Neural cell (in vitro differentiated cells): ENCODE measurements at regions not wholly inside any gene's neighbourhood (a gene's known extent, or its start where the extent isn't known, plus 50 kb on each side); places are given as distances from the start of the nearest gene placed in this dataset.

ENCODE experiments used
- CTCF ChIP-seq: fragments of 450-650 bp; IDR thresholded peaks from 2 replicates; pipeline ENCODE4 v1.5.1; 2014; ENCODE audit warnings: antibody characterized with exemption, mild to moderate bottlenecking, moderate library complexity; ENCODE audit not compliant: poor library complexity, severe bottlenecking
- EP300 ChIP-seq: fragments of 450-650 bp; conservative IDR thresholded peaks from 2 replicates; pipeline ENCODE4 v1.6.1; 2014; ENCODE audit warnings: antibody characterized with exemption, mild to moderate bottlenecking, moderate library complexity; ENCODE audit not compliant: poor library complexity, severe bottlenecking
- EZH2 ChIP-seq: fragments of 200-600, 300-800 bp; shearing (Covaris generic), sonication (generic); IDR thresholded peaks from 2 replicates; pipeline ENCODE4 v1.6.1; 2014; ENCODE audit warnings: antibody characterized with exemption, low read length, borderline replicate concordance, mild to moderate bottlenecking; ENCODE audit not compliant: insufficient read depth, poor library complexity, severe bottlenecking
- POLR2AphosphoS5 ChIP-seq: IDR thresholded peaks from 2 replicates; pipeline ENCODE4 v1.6.1; 2012
- RAD21 ChIP-seq: fragments of 450-650 bp; conservative IDR thresholded peaks from 2 replicates; pipeline ENCODE4 v1.6.1; 2014; ENCODE audit warnings: antibody characterized with exemption, mild to moderate bottlenecking, moderate library complexity
- TAF1 ChIP-seq: IDR thresholded peaks from 2 replicates; pipeline ENCODE4 v1.6.1; 2012; ENCODE audit warnings: low read depth
- TF ChIP-seq, protein P1 (sequence below): IDR thresholded peaks from 2 replicates; pipeline ENCODE4 v1.6.1; 2012; ENCODE audit warnings: borderline replicate concordance

GRCh38 chr7:79624336-79624735 lies 170.9 kb upstream of the MAGI2 start:
- no peak for TF ChIP-seq EZH2
- no peak for TF ChIP-seq CTCF
- no peak for TF ChIP-seq EP300
- no peak for TF ChIP-seq POLR2AphosphoS5
- TF ChIP-seq TAF1: no peak
- TF ChIP-seq, protein P1, sequence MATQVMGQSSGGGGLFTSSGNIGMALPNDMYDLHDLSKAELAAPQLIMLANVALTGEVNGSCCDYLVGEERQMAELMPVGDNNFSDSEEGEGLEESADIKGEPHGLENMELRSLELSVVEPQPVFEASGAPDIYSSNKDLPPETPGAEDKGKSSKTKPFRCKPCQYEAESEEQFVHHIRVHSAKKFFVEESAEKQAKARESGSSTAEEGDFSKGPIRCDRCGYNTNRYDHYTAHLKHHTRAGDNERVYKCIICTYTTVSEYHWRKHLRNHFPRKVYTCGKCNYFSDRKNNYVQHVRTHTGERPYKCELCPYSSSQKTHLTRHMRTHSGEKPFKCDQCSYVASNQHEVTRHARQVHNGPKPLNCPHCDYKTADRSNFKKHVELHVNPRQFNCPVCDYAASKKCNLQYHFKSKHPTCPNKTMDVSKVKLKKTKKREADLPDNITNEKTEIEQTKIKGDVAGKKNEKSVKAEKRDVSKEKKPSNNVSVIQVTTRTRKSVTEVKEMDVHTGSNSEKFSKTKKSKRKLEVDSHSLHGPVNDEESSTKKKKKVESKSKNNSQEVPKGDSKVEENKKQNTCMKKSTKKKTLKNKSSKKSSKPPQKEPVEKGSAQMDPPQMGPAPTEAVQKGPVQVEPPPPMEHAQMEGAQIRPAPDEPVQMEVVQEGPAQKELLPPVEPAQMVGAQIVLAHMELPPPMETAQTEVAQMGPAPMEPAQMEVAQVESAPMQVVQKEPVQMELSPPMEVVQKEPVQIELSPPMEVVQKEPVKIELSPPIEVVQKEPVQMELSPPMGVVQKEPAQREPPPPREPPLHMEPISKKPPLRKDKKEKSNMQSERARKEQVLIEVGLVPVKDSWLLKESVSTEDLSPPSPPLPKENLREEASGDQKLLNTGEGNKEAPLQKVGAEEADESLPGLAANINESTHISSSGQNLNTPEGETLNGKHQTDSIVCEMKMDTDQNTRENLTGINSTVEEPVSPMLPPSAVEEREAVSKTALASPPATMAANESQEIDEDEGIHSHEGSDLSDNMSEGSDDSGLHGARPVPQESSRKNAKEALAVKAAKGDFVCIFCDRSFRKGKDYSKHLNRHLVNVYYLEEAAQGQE: no peak
- TF ChIP-seq RAD21: no peak
